ENCODE measurements at regions not wholly inside any gene's neighbourhood (a gene's known extent, or its start where the extent isn't known, plus 50 kb on each side); places are given as distances from the start of the nearest gene placed in this dataset.

- DNase-seq (ENCODE audit: low spot score): no peak
Measured at GRCh38 chr12:115078990-115079389, 395.0 kb upstream of the TBX3 start.

- DNase-seq (ENCODE audit: low spot score): no peak
Measured at GRCh38 chr12:115078334-115078733, 394.4 kb upstream of the TBX3 start.

GRCh38 chr12:115075552-115076170 lies 391.7 kb upstream of the TBX3 start:
- DNase-seq (ENCODE audit: low spot score): no peak

GRCh38 chr12:115074617-115075016 lies 390.6 kb upstream of the TBX3 start:
- no peak for DNase-seq (ENCODE audit: low spot score)

- no peak for DNase-seq (ENCODE audit: low spot score)
Measured at GRCh38 chr12:115072712-115073111, 388.7 kb upstream of the TBX3 start.

GRCh38 chr12:115070313-115070712 lies 386.3 kb upstream of the TBX3 start:
- DNase-seq (ENCODE audit: low spot score): no peak

GRCh38 chr12:115064296-115064695 lies 380.3 kb upstream of the TBX3 start:
- no peak for DNase-seq (ENCODE audit: low spot score)

GRCh38 chr12:115062741-115063140 lies 378.8 kb upstream of the TBX3 start:
- no peak for DNase-seq (ENCODE audit: low spot score)

GRCh38 chr12:115060477-115061168 lies 376.6 kb upstream of the TBX3 start:
- no peak for DNase-seq (ENCODE audit: low spot score)

GRCh38 chr12:115057445-115057844 lies 373.5 kb upstream of the TBX3 start:
- DNase-seq (ENCODE audit: low spot score): no peak

- DNase-seq (ENCODE audit: low spot score): no peak
Measured at GRCh38 chr12:115051378-115051777, 367.4 kb upstream of the TBX3 start.

GRCh38 chr12:115049614-115050013 lies 365.6 kb upstream of the TBX3 start:
- no peak for DNase-seq (ENCODE audit: low spot score)

GRCh38 chr12:115046805-115047204 lies 362.8 kb upstream of the TBX3 start:
- DNase-seq (ENCODE audit: low spot score): no peak

- peak; percentile 2 for DNase-seq (ENCODE audit: low spot score)
Measured at GRCh38 chr12:115044073-115044472, 360.1 kb upstream of the TBX3 start.

- no peak for DNase-seq (ENCODE audit: low spot score)
Measured at GRCh38 chr12:115043079-115043478, 359.1 kb upstream of the TBX3 start.

- no peak for DNase-seq (ENCODE audit: low spot score)
Measured at GRCh38 chr12:115042341-115042740, 358.4 kb upstream of the TBX3 start.

GRCh38 chr12:115037830-115038229 lies 353.9 kb upstream of the TBX3 start:
- DNase-seq (ENCODE audit: low spot score): no peak

- no peak for DNase-seq (ENCODE audit: low spot score)
Measured at GRCh38 chr12:115035535-115036107, 351.6 kb upstream of the TBX3 start.

- DNase-seq (ENCODE audit: low spot score): no peak
Measured at GRCh38 chr12:115032521-115032920, 348.5 kb upstream of the TBX3 start.

- no peak for DNase-seq (ENCODE audit: low spot score)
Measured at GRCh38 chr12:115030017-115030416, 346.0 kb upstream of the TBX3 start.

GRCh38 chr12:115024531-115024930 lies 340.6 kb upstream of the TBX3 start:
- no peak for DNase-seq (ENCODE audit: low spot score)

- DNase-seq (ENCODE audit: low spot score): no peak
Measured at GRCh38 chr12:115023279-115024265, 339.6 kb upstream of the TBX3 start.
